ENCODE measurements at regions not wholly inside any gene's neighbourhood (a gene's known extent, or its start where the extent isn't known, plus 50 kb on each side); places are given as distances from the start of the nearest gene placed in this dataset.

DNA sequence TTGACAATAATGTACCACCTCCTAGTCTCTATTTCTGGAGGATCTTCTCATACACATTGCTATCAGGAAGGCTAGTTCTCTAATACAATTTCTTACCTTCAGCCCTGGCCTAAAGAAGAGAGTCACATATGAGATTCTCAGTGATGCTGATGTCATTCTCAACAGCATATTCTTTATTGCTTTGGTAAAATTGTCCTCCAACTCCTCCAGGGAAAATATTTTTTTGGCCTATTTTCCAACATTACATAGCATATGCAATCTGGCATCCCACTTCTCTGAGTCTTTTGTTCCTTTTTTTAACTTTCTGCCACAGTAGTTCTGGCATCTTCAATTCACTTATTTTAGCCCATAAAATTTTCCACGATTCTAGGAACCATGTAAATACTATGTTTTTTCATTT, 2363.1 kb downstream of the ARAP2 start:
- H3K79me2 ChIP-seq (ENCODE audit: low read depth) = no peaks in the 10 kb centered on the region
- H2AFZ ChIP-seq (replicated peaks) = no peak overlapping the region
- no peaks in the 10 kb centered on the region for H3K27me3 ChIP-seq
- DNase-seq (ENCODE audit: low spot score) = no peak
- no peaks in the 10 kb centered on the region for H3K4me1 Mint-ChIP-seq
- no peak overlapping the region for H3K27ac ChIP-seq
- H3K36me3 ChIP-seq = no peaks in the 10 kb centered on the region
- no peak overlapping the region for H3K4me2 ChIP-seq
- no peaks in the 10 kb centered on the region for H4K20me1 ChIP-seq (ENCODE audit: low read depth)
- no peak for TF ChIP-seq EZH2 (IDR thresholded peaks at IDR 0.05)
- TF ChIP-seq EZH2phosphoT487 (IDR thresholded peaks at IDR 0.05) = no peak
- H3F3A ChIP-seq (ENCODE audit: low read depth) = no peaks in the 10 kb centered on the region
- no peak overlapping the region for H3K27ac Mint-ChIP-seq
- no peak overlapping the region for H3K4me3 ChIP-seq
- H3K9ac ChIP-seq = no peak overlapping the region
- no peaks in the 10 kb centered on the region for H3K9me3 Mint-ChIP-seq
- H3K4me1 ChIP-seq = no peaks in the 10 kb centered on the region
- no peaks in the 10 kb centered on the region for H3K9me3 ChIP-seq (ENCODE audit: low read depth)
- no peak overlapping the region for H3K4me3 Mint-ChIP-seq
- no peaks in the 10 kb centered on the region for H3K36me3 Mint-ChIP-seq
- H3K27me3 Mint-ChIP-seq (ENCODE audit: insufficient read depth, low read depth) = no peaks in the 10 kb centered on the region

DNA sequence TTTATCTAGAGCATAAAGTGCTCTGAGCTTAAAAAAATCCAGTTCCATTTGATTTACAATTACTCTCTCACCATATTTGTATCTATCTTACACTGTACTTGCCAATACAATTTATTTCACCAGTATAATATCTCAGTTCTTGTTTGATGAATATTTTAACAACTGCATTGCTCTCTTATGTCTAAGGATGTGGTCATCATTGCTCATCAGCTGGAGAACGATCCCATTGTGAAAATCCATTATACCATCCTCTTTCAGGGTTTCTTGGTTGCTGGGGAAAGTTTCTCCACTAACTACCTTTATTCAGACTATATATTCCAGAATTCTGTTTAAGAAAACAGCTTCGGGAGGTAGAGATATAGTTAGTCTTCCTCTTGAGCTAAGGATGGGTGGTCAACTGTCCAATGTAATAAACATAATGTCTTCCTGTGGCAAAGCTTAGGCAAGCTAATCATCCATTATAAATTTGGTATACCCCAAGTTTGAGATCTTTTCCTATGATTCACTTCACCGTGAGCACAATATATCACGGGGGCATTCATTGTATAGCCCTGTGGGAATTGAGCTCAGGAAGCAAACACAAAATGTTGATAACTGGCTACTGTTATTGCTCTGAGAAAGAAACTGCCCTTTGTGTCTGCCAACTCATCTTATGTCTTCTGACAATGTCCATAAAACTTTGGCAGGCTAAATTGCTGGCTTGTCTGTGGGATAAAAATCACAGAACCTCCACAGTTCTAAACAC, 2361.9 kb downstream of the ARAP2 start:
- no peaks in the 10 kb centered on the region for H3K36me3 ChIP-seq
- H3K4me2 ChIP-seq = no peak overlapping the region
- no peak overlapping the region for H3K27ac ChIP-seq

DNA sequence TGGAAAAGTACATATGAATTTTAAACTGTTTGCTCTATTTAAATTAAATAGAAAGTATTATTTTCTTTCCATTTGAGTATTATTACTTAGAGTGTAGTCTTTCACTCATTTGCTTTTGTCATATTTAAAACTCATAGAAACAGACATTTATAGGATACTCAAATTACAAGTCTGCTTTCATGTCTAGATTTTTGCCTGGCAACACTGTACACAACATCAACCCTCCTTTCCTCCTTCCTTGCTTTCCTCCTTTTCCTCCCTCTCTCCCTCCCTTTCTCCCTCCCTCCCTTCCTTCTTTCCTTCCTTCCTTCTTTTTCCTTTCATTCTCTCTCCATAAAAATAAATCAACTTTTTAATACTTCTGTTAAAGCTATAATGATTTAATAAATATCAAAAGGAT, 2361.2 kb downstream of the ARAP2 start:
- Histone ChIP-seq H3K4me1 (no peaks in the 10 kb centered on the region), H3K79me2 (ENCODE audit: low read depth) (no peaks in the 10 kb centered on the region), H3K4me2 (no peak overlapping the region), H3K4me3 (no peak overlapping the region), H3K36me3 (no peaks in the 10 kb centered on the region), H3K27ac (no peak overlapping the region), H3K9ac (no peak overlapping the region), H3K9me3 (ENCODE audit: low read depth) (no peaks in the 10 kb centered on the region), H3F3A (ENCODE audit: low read depth) (no peaks in the 10 kb centered on the region), H4K20me1 (ENCODE audit: low read depth) (no peaks in the 10 kb centered on the region), H2AFZ (replicated peaks) (no peak overlapping the region), H3K27me3 (no peaks in the 10 kb centered on the region)
- no peak overlapping the region for H3K4me3 Mint-ChIP-seq
- H3K4me1 Mint-ChIP-seq = no peaks in the 10 kb centered on the region
- TF ChIP-seq EZH2phosphoT487 (IDR thresholded peaks at IDR 0.05) = no peak
- TF ChIP-seq EZH2 (IDR thresholded peaks at IDR 0.05) = no peak
- TF ChIP-seq, protein P1, sequence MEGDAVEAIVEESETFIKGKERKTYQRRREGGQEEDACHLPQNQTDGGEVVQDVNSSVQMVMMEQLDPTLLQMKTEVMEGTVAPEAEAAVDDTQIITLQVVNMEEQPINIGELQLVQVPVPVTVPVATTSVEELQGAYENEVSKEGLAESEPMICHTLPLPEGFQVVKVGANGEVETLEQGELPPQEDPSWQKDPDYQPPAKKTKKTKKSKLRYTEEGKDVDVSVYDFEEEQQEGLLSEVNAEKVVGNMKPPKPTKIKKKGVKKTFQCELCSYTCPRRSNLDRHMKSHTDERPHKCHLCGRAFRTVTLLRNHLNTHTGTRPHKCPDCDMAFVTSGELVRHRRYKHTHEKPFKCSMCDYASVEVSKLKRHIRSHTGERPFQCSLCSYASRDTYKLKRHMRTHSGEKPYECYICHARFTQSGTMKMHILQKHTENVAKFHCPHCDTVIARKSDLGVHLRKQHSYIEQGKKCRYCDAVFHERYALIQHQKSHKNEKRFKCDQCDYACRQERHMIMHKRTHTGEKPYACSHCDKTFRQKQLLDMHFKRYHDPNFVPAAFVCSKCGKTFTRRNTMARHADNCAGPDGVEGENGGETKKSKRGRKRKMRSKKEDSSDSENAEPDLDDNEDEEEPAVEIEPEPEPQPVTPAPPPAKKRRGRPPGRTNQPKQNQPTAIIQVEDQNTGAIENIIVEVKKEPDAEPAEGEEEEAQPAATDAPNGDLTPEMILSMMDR (IDR thresholded peaks at IDR 0.05) = no peak
- no peak for DNase-seq (ENCODE audit: low spot score)
- no peak overlapping the region for H3K27ac Mint-ChIP-seq
- H3K27me3 Mint-ChIP-seq (ENCODE audit: insufficient read depth, low read depth) = no peaks in the 10 kb centered on the region
- H3K36me3 Mint-ChIP-seq = no peaks in the 10 kb centered on the region
- no peaks in the 10 kb centered on the region for H3K9me3 Mint-ChIP-seq

More for the DNA sequence above, 2361.9 kb downstream of the ARAP2 start:
- no peak overlapping the region for H3K9ac ChIP-seq
- no peak for DNase-seq (ENCODE audit: low spot score)
- H3K79me2 ChIP-seq (ENCODE audit: low read depth) = no peaks in the 10 kb centered on the region
- no peaks in the 10 kb centered on the region for H3K4me1 ChIP-seq
- H3K4me1 Mint-ChIP-seq = no peaks in the 10 kb centered on the region
- H3K4me3 ChIP-seq = no peak overlapping the region
- H3K9me3 ChIP-seq (ENCODE audit: low read depth) = no peaks in the 10 kb centered on the region
- no peak overlapping the region for H3K4me3 Mint-ChIP-seq
- TF ChIP-seq EZH2phosphoT487 (IDR thresholded peaks at IDR 0.05) = no peak
- TF ChIP-seq EZH2 (IDR thresholded peaks at IDR 0.05) = no peak
- TF ChIP-seq, protein P1 (IDR thresholded peaks at IDR 0.05) = no peak
- no peaks in the 10 kb centered on the region for H4K20me1 ChIP-seq (ENCODE audit: low read depth)
- H3K9me3 Mint-ChIP-seq = no peaks in the 10 kb centered on the region
- H3K36me3 Mint-ChIP-seq = no peaks in the 10 kb centered on the region
- H2AFZ ChIP-seq (replicated peaks) = no peak overlapping the region
- H3K27me3 Mint-ChIP-seq (ENCODE audit: insufficient read depth, low read depth) = no peaks in the 10 kb centered on the region
- no peaks in the 10 kb centered on the region for H3K27me3 ChIP-seq
- H3K27ac Mint-ChIP-seq = no peak overlapping the region
- no peaks in the 10 kb centered on the region for H3F3A ChIP-seq (ENCODE audit: low read depth)

DNA sequence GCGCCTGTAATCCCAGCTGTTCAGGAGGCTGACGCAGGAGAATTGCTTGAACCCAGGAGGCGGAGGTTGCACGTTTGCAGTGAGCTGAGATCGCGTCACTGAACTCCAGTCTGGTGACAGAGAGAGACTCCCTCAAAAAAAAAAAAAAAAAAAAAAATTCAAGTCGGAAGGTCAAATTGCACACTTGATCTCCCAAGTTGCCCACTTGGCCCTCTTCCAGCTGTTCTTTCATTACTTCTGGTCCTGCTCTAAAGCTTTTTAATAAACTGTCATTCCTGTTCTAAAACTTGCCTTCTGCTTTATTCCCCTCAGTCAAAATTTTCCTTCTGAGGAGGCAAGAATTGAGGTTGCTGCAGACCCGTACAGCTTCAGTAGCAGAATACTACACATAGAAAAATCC, 2358.0 kb downstream of the ARAP2 start:
- Mint-ChIP-seq H3K9me3 (no peaks in the 10 kb centered on the region), H3K4me3 (no peak overlapping the region)
- no peaks in the 10 kb centered on the region for H3K36me3 ChIP-seq

More for the DNA sequence above, 2358.0 kb downstream of the ARAP2 start:
- Histone ChIP-seq H3K4me1 (no peaks in the 10 kb centered on the region), H2AFZ (replicated peaks) (no peak overlapping the region), H4K20me1 (ENCODE audit: low read depth) (no peaks in the 10 kb centered on the region), H3K4me3 (no peak overlapping the region), H3K9ac (no peak overlapping the region), H3K4me2 (no peak overlapping the region), H3K79me2 (ENCODE audit: low read depth) (no peaks in the 10 kb centered on the region), H3F3A (ENCODE audit: low read depth) (no peaks in the 10 kb centered on the region), H3K27me3 (no peaks in the 10 kb centered on the region), H3K9me3 (ENCODE audit: low read depth) (no peaks in the 10 kb centered on the region), H3K27ac (no peak overlapping the region)
- H3K4me1 Mint-ChIP-seq = no peaks in the 10 kb centered on the region
- H3K27ac Mint-ChIP-seq = no peak overlapping the region
- H3K36me3 Mint-ChIP-seq = no peaks in the 10 kb centered on the region
- TF ChIP-seq, protein P1 (IDR thresholded peaks at IDR 0.05) = no peak
- no peaks in the 10 kb centered on the region for H3K27me3 Mint-ChIP-seq (ENCODE audit: insufficient read depth, low read depth)
- no peak for DNase-seq (ENCODE audit: low spot score)

Measured in neural progenitor cell (in vitro differentiated cells).